Breast epithelium (tissue), 3 donors: ENCODE measurements at regions not wholly inside any gene's neighbourhood (a gene's known extent, or its start where the extent isn't known, plus 50 kb on each side); places are given as distances from the start of the nearest gene placed in this dataset.

Experiments
- POLR2A ChIP-seq: fragments of 450-650 bp; IDR thresholded peaks from one replicate; pipeline ENCODE4 v1.6.1; 2016; ENCODE audit warnings: antibody characterized with exemption, mild to moderate bottlenecking, moderate library complexity
- POLR2AphosphoS5 ChIP-seq, 3 donors: sonication (generic); formaldehyde crosslinking; IDR thresholded peaks; one replicate each; pipeline ENCODE4 v1.6.1; 2017; ENCODE audit warnings: antibody characterized with exemption in 3 of 3
- TF ChIP-seq, protein P1 (sequence below), 3 donors: fragments of 450-650 bp; IDR thresholded peaks; one replicate each; pipeline ENCODE4 v1.5.1; 2016 to 2017; ENCODE audit warnings: antibody characterized with exemption in 3 of 3, mild to moderate bottlenecking in 3 of 3, moderate library complexity in 3 of 3

DNA sequence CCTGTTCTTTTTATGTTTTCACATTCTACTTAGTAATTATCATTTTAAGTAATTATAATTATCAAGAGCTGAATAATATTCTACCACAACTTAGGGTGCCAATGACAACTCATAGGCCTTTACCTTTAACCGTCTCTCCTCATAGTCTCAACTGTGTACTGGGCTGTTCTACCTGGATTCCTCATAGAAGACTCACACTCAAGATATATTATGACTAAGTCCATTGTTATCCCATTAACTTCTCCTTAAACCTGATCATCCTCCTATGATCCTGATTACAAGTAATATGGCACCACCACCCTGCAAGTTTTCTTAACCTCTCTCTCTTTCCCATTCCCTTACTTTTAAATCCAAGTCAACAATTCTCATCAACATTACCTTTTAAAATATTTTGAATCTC is 285.9 kb upstream of the VEPH1 start:
- TF ChIP-seq, protein P1, sequence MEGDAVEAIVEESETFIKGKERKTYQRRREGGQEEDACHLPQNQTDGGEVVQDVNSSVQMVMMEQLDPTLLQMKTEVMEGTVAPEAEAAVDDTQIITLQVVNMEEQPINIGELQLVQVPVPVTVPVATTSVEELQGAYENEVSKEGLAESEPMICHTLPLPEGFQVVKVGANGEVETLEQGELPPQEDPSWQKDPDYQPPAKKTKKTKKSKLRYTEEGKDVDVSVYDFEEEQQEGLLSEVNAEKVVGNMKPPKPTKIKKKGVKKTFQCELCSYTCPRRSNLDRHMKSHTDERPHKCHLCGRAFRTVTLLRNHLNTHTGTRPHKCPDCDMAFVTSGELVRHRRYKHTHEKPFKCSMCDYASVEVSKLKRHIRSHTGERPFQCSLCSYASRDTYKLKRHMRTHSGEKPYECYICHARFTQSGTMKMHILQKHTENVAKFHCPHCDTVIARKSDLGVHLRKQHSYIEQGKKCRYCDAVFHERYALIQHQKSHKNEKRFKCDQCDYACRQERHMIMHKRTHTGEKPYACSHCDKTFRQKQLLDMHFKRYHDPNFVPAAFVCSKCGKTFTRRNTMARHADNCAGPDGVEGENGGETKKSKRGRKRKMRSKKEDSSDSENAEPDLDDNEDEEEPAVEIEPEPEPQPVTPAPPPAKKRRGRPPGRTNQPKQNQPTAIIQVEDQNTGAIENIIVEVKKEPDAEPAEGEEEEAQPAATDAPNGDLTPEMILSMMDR (IDR thresholded peaks at IDR 0.05), result no peak
- no peak for TF ChIP-seq POLR2A
- TF ChIP-seq POLR2AphosphoS5 (IDR thresholded peaks at IDR 0.05), result no peak
